GF-D8 (cell line): ENCODE measurements at regions not wholly inside any gene's neighbourhood (a gene's known extent, or its start where the extent isn't known, plus 50 kb on each side); places are given as distances from the start of the nearest gene placed in this dataset.

Source experiments
- DNase-seq: peaks from one replicate; lab custom pipeline; 2025; lab: John Stamatoyannopoulos, UW

DNA sequence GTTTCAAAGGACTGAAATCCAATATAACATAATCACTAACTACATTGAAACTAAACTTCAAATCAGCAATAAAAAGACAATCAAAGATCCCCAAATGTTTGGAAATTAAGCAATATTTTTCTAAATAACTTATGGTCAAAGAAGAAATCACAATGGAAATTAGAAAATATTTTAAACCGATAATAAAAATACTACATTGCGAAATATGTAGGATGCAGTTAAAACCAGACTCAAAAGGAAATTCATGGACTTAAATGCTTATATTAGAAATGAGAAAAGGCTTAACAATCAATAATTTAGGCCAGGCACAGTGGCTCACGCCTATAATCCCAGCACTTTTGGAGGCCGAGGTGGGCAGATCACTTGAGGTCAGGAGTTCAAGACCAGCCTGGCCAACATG, 79.0 kb upstream of the HAAO start:
- no peak for DNase-seq

GRCh38 chr2:42868874-42869273, 76.5 kb upstream of the HAAO start:
- DNase-seq, result no peak

DNA sequence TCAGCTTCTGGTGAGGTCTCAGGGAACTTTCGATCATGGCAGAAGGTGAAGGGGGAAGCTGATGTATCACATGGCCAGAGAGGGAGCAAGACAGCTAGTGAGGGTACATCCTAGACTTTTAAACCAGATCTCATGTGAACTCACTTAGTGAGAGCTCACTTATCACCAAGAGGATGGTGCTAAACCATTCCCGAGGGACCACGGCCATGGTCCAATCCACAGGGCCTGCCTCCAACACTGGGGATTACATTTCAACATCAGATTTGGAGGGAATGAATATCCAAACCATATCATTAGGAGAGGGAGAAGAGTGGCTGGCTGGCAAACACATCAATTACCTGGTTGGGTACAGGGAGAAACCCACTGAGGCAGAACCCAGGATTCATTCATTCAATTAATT, 75.7 kb upstream of the HAAO start:
- no peak for DNase-seq

- DNase-seq, result no peak
Measured at GRCh38 chr2:42867093-42868065, 75.0 kb upstream of the HAAO start.

GRCh38 chr2:42865884-42866881, 73.8 kb upstream of the HAAO start:
- DNase-seq, result no peak

DNA sequence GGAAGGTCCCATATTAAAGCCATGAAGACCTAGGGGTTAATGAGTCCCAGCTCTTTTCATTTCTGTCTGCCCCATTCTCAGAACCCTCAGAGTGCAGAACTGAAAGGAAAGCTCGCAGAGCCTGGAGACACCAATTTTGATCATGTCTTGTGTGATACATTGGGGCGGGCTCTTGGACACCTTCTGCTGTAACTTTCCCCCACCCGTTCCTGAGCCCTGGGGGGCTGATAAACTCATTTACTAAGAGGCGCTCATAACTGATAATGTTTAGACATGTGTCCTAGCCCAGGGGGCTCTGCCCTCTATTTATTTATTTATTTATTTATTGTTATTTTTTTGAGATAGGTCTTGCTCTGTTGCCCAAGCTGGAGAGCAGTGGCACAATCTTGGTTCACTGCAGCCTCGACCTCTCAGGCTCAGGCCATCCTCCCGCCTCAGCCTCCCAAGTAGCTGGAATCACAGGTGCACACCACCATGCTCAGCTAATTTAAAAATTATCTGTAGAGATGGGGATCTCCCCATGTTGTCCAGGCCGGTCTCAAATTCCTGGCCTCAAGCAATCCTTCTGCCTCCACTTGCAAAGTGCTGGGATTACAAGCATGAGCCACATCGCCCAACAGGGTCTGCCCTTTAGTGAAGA, 72.4 kb upstream of the HAAO start:
- no peak for DNase-seq

DNA sequence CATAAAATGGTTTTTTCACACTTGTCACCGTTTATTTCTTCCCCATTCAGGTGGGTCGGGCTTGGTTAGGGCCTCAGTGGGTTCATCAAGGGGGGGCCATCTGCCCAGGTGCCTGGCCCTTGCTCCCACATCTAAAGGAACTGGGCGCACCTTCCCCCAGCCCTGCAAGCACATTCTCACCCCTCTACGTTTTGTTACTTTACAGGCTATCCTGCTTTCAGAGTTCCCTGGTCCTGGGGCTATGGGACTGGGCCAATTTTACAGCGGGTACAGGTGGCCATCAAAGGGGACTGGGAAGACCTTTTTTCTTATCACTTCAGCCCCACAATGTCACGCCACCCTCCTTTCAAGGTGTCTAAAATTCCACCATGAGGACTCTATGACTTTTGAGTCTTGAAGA, 71.8 kb upstream of the HAAO start:
- DNase-seq, result no peak

DNA sequence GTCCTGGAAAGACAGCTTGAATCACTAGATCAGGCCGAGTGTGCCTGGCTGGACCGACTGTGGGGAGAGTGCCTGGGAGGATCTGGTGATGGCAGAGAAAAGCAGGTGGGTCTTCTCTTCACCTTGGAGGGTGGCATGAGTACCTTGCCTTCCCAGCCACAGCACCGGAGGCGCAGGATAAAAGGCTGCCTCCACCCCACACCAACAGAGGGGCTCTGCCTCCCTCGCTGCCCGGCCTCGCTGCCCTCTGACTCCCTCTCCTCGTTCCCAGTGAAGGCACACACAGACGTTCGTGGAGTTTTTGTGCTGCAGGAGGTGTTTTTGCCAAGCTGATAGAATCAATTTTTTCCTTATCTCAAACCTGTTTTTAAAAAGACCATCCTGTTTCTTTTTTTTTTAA, 71.4 kb upstream of the HAAO start:
- DNase-seq, result no peak

DNA sequence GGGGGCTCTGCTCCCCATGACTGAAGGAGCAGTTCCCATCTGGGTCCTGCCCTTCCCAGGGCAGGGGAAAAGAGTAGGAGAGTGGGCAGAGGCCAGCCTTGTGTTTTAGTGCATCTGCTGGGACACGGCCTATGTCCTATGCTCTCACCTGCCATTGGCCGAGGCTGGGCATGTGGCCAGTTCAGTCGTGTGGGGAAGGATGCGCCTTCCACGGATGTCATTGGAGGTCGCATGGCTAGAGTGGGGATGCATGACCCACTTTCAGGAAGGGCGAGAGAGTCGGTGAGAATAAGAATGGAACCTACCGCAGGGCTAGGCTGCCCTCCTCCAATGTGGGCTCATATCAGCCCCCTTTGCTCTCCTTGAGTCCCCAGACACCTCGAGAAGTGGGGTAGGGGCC, 70.9 kb upstream of the HAAO start:
- no peak for DNase-seq

GRCh38 chr2:42862669-42863185, 70.3 kb upstream of the HAAO start:
- DNase-seq, result no peak

DNA sequence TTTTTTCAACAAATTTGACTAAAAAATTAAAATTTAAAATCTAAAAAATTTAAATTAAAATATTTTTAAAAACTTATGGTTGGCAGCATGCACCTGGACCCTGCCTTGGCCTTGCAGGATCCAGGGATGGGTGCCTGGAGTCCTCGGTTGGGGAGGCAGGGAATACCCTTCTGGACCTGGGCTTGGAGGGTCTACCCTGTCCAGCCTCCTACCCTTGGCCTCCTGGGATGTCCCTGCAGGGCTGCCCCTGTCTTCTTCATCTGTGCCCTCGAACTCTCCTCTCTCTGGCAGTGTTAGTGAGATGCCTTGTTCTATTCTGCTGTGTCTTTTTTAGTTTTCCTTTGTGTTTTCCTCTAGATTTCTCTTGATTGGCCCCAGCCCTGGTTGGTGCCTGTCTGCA, 68.9 kb upstream of the HAAO start:
- no peak for DNase-seq

GRCh38 chr2:42860319-42861094, 68.1 kb upstream of the HAAO start:
- no peak for DNase-seq

GRCh38 chr2:42859791-42860190, 67.4 kb upstream of the HAAO start:
- DNase-seq, result peak; percentile 26

- peak; percentile 47 for DNase-seq
Measured at GRCh38 chr2:42859006-42859552, 66.7 kb upstream of the HAAO start.

GRCh38 chr2:42858140-42859005, 66.0 kb upstream of the HAAO start:
- no peak for DNase-seq

DNA sequence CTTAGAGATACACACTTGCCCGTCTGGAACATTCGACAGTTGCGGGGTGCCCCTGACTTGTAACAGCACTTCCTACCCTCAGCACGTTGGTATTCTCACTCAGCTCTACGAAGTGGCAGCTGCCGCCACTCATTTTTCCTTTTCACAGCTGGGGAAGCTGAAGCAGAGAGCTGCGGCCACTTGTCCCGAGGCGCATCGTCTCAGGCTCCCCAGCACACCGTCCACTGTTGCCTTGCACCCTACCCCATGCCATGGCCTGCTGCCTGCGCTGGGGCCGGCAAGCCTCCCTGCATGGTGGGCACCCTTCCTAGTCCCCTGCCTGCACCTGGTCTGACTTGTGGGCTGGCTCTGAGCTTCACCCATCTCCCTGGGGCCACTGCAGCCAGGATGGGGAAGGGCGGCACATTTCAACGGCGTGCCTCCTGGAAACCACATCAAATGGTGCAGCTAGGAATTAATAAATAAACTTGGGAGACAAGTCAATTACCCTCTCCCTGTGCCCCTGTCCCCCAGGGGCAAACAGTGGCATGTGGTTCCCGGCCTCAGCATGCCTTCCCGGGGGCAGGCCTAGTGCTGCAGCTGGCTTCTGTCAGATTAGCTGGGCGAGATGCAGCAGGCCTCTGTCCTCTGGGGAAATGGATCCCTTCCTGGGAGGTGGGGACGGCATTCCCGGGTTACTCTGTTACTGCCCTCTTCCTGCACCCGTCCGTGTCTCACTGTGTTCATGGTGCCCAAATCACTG, 64.7 kb upstream of the HAAO start:
- no peak for DNase-seq

- no peak for DNase-seq
Measured at GRCh38 chr2:42856106-42856860, 63.9 kb upstream of the HAAO start.

- DNase-seq, result no peak
Measured at GRCh38 chr2:42855221-42855970, 63.0 kb upstream of the HAAO start.
